ENCODE measurements at regions not wholly inside any gene's neighbourhood (a gene's known extent, or its start where the extent isn't known, plus 50 kb on each side); places are given as distances from the start of the nearest gene placed in this dataset.

DNA sequence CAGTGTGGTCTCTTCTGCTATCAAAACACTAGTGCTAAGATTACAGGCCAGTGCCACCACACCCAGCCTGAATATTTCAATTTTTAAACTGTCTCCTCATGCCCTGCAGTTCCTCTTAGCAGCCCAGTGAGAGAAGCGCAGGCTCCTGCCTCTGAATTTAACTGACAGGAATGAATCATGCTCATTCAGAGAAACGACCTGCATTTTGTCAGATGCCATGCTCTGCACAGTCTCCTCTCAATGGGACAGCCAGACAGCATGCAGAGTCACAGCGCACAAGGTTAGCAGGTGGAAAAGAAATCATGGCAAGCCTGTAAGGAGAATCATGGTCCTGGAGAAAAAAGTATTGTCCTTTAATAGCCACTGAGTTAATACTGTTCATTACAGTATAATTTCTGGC lies 691.0 kb upstream of the SEL1L start:
- Histone ChIP-seq H3K4me3 (IDR thresholded peaks at IDR 0.05; ENCODE audit: insufficient read depth, low read depth, low read length) (no peak overlapping the region), H2AFZ (ENCODE audit: low read depth) (no peak overlapping the region), H3K4me1 (ENCODE audit: low read depth, poor library complexity, severe bottlenecking) (no peaks in the 10 kb centered on the region), H3K9ac (no peak overlapping the region), H3K4me2 (no peak overlapping the region), H4K20me1 (ENCODE audit: insufficient read depth) (no peaks in the 10 kb centered on the region), H3K27ac (no peak overlapping the region), H3K36me3 (ENCODE audit: insufficient read depth) (no peaks in the 10 kb centered on the region), H3K79me2 (ENCODE audit: insufficient read depth, low read depth) (no peaks in the 10 kb centered on the region), H3K27me3 (ENCODE audit: insufficient read depth, low read depth) (no peaks in the 10 kb centered on the region)
- TF ChIP-seq, protein P1, sequence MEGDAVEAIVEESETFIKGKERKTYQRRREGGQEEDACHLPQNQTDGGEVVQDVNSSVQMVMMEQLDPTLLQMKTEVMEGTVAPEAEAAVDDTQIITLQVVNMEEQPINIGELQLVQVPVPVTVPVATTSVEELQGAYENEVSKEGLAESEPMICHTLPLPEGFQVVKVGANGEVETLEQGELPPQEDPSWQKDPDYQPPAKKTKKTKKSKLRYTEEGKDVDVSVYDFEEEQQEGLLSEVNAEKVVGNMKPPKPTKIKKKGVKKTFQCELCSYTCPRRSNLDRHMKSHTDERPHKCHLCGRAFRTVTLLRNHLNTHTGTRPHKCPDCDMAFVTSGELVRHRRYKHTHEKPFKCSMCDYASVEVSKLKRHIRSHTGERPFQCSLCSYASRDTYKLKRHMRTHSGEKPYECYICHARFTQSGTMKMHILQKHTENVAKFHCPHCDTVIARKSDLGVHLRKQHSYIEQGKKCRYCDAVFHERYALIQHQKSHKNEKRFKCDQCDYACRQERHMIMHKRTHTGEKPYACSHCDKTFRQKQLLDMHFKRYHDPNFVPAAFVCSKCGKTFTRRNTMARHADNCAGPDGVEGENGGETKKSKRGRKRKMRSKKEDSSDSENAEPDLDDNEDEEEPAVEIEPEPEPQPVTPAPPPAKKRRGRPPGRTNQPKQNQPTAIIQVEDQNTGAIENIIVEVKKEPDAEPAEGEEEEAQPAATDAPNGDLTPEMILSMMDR (conservative IDR thresholded peaks at IDR 0.05; ENCODE audit: low read depth, low read length), result no peak

DNA sequence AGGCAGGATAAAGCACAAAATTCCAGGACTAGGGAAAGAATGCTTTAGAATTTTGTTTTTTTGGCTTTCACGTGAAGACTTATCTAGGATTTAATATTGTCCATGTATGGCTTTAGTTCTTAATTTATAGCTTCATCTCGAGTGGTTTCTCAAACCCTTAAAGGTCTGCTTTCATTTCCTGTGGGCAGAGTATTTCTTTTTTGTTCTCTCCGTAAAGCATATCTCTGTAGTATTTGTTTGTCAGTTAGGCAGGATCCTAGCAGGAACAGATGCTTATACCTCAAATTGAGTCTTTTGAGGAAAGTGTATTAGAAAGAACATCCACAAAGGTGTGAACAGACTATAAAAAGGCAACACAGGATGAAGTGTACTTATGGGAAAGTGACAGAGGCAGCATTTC lies 697.1 kb upstream of the SEL1L start:
- no peaks in the 10 kb centered on the region for H3K27me3 ChIP-seq (ENCODE audit: insufficient read depth, low read depth)
- no peak overlapping the region for H3K27ac ChIP-seq
- no peaks in the 10 kb centered on the region for H3K79me2 ChIP-seq (ENCODE audit: insufficient read depth, low read depth)
- no peaks in the 10 kb centered on the region for H3K4me1 ChIP-seq (ENCODE audit: low read depth, poor library complexity, severe bottlenecking)
- H3K36me3 ChIP-seq (ENCODE audit: insufficient read depth), result no peaks in the 10 kb centered on the region
- H3K4me2 ChIP-seq, result no peak overlapping the region
- no peak overlapping the region for H3K4me3 ChIP-seq (IDR thresholded peaks at IDR 0.05; ENCODE audit: insufficient read depth, low read depth, low read length)
- TF ChIP-seq, protein P1 (conservative IDR thresholded peaks at IDR 0.05; ENCODE audit: low read depth, low read length), result no peak
- H2AFZ ChIP-seq (ENCODE audit: low read depth), result no peak overlapping the region
- H3K9ac ChIP-seq, result no peak overlapping the region
- no peaks in the 10 kb centered on the region for H4K20me1 ChIP-seq (ENCODE audit: insufficient read depth)

DNA sequence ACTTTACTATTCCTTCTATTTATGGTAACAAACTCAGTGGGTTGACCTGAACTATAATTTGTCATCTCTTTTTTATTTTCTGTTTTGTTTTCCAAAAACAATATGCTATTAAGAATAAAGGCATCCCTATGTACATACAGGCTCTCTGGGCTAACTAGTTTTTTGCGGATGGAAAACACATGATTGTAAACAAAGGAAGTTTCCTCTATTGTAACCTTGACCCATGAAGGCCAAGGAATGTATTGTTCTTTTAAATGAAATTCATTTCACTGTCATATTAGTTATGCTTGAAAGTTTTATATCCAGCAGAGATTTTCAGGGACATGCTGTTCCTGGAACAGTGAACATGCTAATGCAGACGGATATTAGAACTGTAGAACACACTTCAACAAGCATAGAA lies 705.0 kb upstream of the SEL1L start:
- Histone ChIP-seq H3K4me1 (ENCODE audit: low read depth, poor library complexity, severe bottlenecking) (peaks cover 11% of the 10 kb centered on the region), H4K20me1 (ENCODE audit: insufficient read depth) (no peaks in the 10 kb centered on the region), H3K36me3 (ENCODE audit: insufficient read depth) (no peaks in the 10 kb centered on the region), H3K9ac (no peak overlapping the region), H2AFZ (ENCODE audit: low read depth) (no peak overlapping the region), H3K27me3 (ENCODE audit: insufficient read depth, low read depth) (no peaks in the 10 kb centered on the region), H3K79me2 (ENCODE audit: insufficient read depth, low read depth) (no peaks in the 10 kb centered on the region), H3K4me3 (IDR thresholded peaks at IDR 0.05; ENCODE audit: insufficient read depth, low read depth, low read length) (no peak overlapping the region), H3K4me2 (no peak overlapping the region), H3K27ac (no peak overlapping the region)
- TF ChIP-seq, protein P1 (conservative IDR thresholded peaks at IDR 0.05; ENCODE audit: low read depth, low read length), result no peak

DNA sequence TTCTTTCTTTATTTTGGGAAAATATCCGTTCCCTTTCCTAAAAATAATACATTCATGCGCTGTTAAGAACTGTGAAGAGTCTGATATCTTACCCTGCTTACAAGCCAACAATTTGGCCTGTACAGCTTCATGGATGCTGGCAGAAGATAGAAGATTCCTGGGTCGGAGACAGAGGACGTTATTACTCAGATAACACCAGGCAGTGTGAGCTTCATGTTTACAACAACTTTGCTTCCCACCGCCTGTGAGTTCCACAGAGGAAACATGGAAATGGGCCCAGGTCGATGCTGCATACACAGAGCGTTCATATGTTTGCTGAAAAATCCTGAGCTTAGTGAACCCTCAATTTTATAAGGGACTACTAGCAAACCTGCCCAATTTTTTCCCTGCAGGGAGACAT lies 705.6 kb upstream of the SEL1L start:
- H2AFZ ChIP-seq (ENCODE audit: low read depth), result no peak overlapping the region
- peaks cover 11% of the 10 kb centered on the region for H3K4me1 ChIP-seq (ENCODE audit: low read depth, poor library complexity, severe bottlenecking)
- H4K20me1 ChIP-seq (ENCODE audit: insufficient read depth), result no peaks in the 10 kb centered on the region
- H3K27me3 ChIP-seq (ENCODE audit: insufficient read depth, low read depth), result no peaks in the 10 kb centered on the region
- no peak overlapping the region for H3K4me3 ChIP-seq (IDR thresholded peaks at IDR 0.05; ENCODE audit: insufficient read depth, low read depth, low read length)
- no peaks in the 10 kb centered on the region for H3K36me3 ChIP-seq (ENCODE audit: insufficient read depth)
- no peak overlapping the region for H3K27ac ChIP-seq
- no peaks in the 10 kb centered on the region for H3K79me2 ChIP-seq (ENCODE audit: insufficient read depth, low read depth)
- no peak overlapping the region for H3K9ac ChIP-seq
- TF ChIP-seq, protein P1 (conservative IDR thresholded peaks at IDR 0.05; ENCODE audit: low read depth, low read length), result no peak
- H3K4me2 ChIP-seq, result no peak overlapping the region

DNA sequence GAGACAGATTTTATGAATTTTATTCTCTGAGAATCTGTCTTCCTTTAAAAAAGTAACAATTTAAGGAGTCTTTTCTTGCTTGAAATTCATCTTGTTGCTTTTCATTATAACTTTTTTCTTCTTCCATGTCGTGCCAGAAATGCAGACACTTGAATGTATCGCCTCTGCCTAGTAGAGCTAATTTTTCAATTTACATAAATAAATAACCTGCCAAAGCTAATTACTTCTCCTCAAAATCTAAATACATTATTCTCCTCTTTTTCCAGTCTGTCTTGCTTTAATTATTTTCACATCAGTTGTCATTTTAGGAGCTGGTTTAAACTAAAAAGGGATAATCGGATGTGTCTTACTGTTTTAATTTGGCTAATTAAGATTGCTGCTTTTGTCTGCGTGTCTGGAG lies 711.1 kb upstream of the SEL1L start:
- Histone ChIP-seq H4K20me1 (ENCODE audit: insufficient read depth) (no peaks in the 10 kb centered on the region), H3K36me3 (ENCODE audit: insufficient read depth) (no peaks in the 10 kb centered on the region), H3K9ac (no peak overlapping the region), H3K27me3 (ENCODE audit: insufficient read depth, low read depth) (no peaks in the 10 kb centered on the region), H3K79me2 (ENCODE audit: insufficient read depth, low read depth) (no peaks in the 10 kb centered on the region), H3K4me2 (no peak overlapping the region), H3K4me1 (ENCODE audit: low read depth, poor library complexity, severe bottlenecking) (peaks cover 6% of the 10 kb centered on the region), H3K27ac (no peak overlapping the region), H3K4me3 (IDR thresholded peaks at IDR 0.05; ENCODE audit: insufficient read depth, low read depth, low read length) (no peak overlapping the region), H2AFZ (ENCODE audit: low read depth) (no peak overlapping the region)
- TF ChIP-seq, protein P1 (conservative IDR thresholded peaks at IDR 0.05; ENCODE audit: low read depth, low read length), result no peak
